ENCODE measurements at regions not wholly inside any gene's neighbourhood (a gene's known extent, or its start where the extent isn't known, plus 50 kb on each side); places are given as distances from the start of the nearest gene placed in this dataset.

- H3K79me2 ChIP-seq (ENCODE audit: insufficient read depth, low read length): no peaks in the 10 kb centered on the region
- no peaks in the 10 kb centered on the region for H3K9me3 ChIP-seq (ENCODE audit: insufficient read depth, low read length, severe bottlenecking)
- no peak overlapping the region for H3K4me3 ChIP-seq (ENCODE audit: low read depth in 1 of 2, low read length in 2 of 2)
- no peak overlapping the region for H2AFZ ChIP-seq (ENCODE audit: low read depth, low read length)
- no peaks in the 10 kb centered on the region for H4K20me1 ChIP-seq (ENCODE audit: insufficient read depth, low read length)
- DNase-seq: no peak
- H3K36me3 ChIP-seq (ENCODE audit: insufficient read depth, low read length): no peaks in the 10 kb centered on the region
- H3K27ac ChIP-seq (ENCODE audit: low read length): no peak overlapping the region
- H3K9ac ChIP-seq (ENCODE audit: low read depth, low read length): no peak overlapping the region
- peaks cover 12% of the 10 kb centered on the region for H3K27me3 ChIP-seq (ENCODE audit: insufficient read depth, low read length, poor library complexity)
- no peak for ATAC-seq (ENCODE audit: insufficient read depth, low read depth)
- TF ChIP-seq CTCF (IDR thresholded peaks at IDR 0.05; ENCODE audit: borderline replicate concordance, extremely low read depth, low read length, poor library complexity, severe bottlenecking) (no peak), EZH2 (IDR thresholded peaks at IDR 0.05; ENCODE audit: borderline replicate concordance, low read depth, low read length, severe bottlenecking) (no peak)
- no peak overlapping the region for H3K4me2 ChIP-seq (ENCODE audit: insufficient read depth, low read length)
- H3K4me1 ChIP-seq (ENCODE audit: insufficient read depth, low read length): no peaks in the 10 kb centered on the region
Observed at GRCh38 chr1:212529211-212529741, 79.3 kb upstream of the ATF3 start.

DNA sequence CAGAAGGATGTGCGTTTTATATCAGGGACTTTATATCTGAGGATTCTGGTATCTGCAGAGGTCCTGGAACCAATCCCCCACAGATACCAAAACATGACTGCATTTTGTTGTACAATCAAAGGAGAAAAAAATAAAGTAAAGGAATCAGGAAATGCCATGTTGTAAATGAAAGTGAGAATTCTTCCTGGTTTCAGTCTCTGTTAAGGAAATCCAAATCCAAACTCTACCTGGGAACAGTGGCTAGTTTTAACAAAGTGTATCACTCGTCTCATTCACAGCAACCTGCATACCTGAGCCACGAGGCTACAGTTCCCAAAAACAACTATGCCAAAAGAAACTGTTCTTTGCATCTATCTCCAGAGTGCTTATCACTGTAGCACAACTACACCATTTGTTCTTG, 77.3 kb upstream of the ATF3 start:
- no peak overlapping the region for H3K27ac ChIP-seq (ENCODE audit: low read length)
- ATAC-seq (ENCODE audit: insufficient read depth, low read depth): no peak
- H3K27me3 ChIP-seq (ENCODE audit: insufficient read depth, low read length, poor library complexity): peaks cover 12% of the 10 kb centered on the region
- H3K4me3 ChIP-seq (ENCODE audit: low read depth in 1 of 2, low read length in 2 of 2): no peak overlapping the region
- no peaks in the 10 kb centered on the region for H4K20me1 ChIP-seq (ENCODE audit: insufficient read depth, low read length)
- DNase-seq: no peak
- H2AFZ ChIP-seq (ENCODE audit: low read depth, low read length): no peak overlapping the region
- H3K9ac ChIP-seq (ENCODE audit: low read depth, low read length): no peak overlapping the region
- TF ChIP-seq CTCF (IDR thresholded peaks at IDR 0.05; ENCODE audit: borderline replicate concordance, extremely low read depth, low read length, poor library complexity, severe bottlenecking) (no peak), EZH2 (IDR thresholded peaks at IDR 0.05; ENCODE audit: borderline replicate concordance, low read depth, low read length, severe bottlenecking) (no peak)
- H3K9me3 ChIP-seq (ENCODE audit: insufficient read depth, low read length, severe bottlenecking): no peaks in the 10 kb centered on the region
- H3K4me1 ChIP-seq (ENCODE audit: insufficient read depth, low read length): no peaks in the 10 kb centered on the region
- H3K36me3 ChIP-seq (ENCODE audit: insufficient read depth, low read length): no peaks in the 10 kb centered on the region
- H3K79me2 ChIP-seq (ENCODE audit: insufficient read depth, low read length): no peaks in the 10 kb centered on the region
- no peak overlapping the region for H3K4me2 ChIP-seq (ENCODE audit: insufficient read depth, low read length)

- ATAC-seq (ENCODE audit: insufficient read depth, low read depth) (no peak), DNase-seq (no peak)
- Histone ChIP-seq H4K20me1 (ENCODE audit: insufficient read depth, low read length) (no peaks in the 10 kb centered on the region), H3K79me2 (ENCODE audit: insufficient read depth, low read length) (no peaks in the 10 kb centered on the region), H3K4me3 (ENCODE audit: low read depth in 1 of 2, low read length in 2 of 2) (no peak overlapping the region), H2AFZ (ENCODE audit: low read depth, low read length) (no peak overlapping the region), H3K4me1 (ENCODE audit: insufficient read depth, low read length) (no peaks in the 10 kb centered on the region), H3K27me3 (ENCODE audit: insufficient read depth, low read length, poor library complexity) (peaks cover 12% of the 10 kb centered on the region), H3K4me2 (ENCODE audit: insufficient read depth, low read length) (no peak overlapping the region), H3K27ac (ENCODE audit: low read length) (no peak overlapping the region), H3K9ac (ENCODE audit: low read depth, low read length) (no peak overlapping the region), H3K36me3 (ENCODE audit: insufficient read depth, low read length) (no peaks in the 10 kb centered on the region), H3K9me3 (ENCODE audit: insufficient read depth, low read length, severe bottlenecking) (peaks cover 2% of the 10 kb centered on the region)
- TF ChIP-seq CTCF (IDR thresholded peaks at IDR 0.05; ENCODE audit: borderline replicate concordance, extremely low read depth, low read length, poor library complexity, severe bottlenecking) (no peak), EZH2 (IDR thresholded peaks at IDR 0.05; ENCODE audit: borderline replicate concordance, low read depth, low read length, severe bottlenecking) (no peak)
Observed at GRCh38 chr1:212531796-212532195, 76.8 kb upstream of the ATF3 start.
